Keratinocyte (primary cell): ENCODE measurements at regions not wholly inside any gene's neighbourhood (a gene's known extent, or its start where the extent isn't known, plus 50 kb on each side); places are given as distances from the start of the nearest gene placed in this dataset.

ENCODE experiments used
- DNase-seq: peaks from one replicate; pipeline ENCODE4 v3.0.0-alpha.2; 2011; ENCODE audit warnings: low read depth, missing footprints, low spot score
- FAIRE-seq: peaks from 2 replicates; lab custom pipeline; 2011; peaks lifted over from hg19 to GRCh38; lab: Jason Lieb, UNC
- H2AFZ ChIP-seq: 2 replicates; pipeline ENCODE4 v1.6.0; 2012; ENCODE audit warnings: low read length, control low read depth, inconsistent platforms; ENCODE audit not compliant: control insufficient read depth
- H3K27ac ChIP-seq: 2 replicates; pipeline ENCODE4 v1.5.1; 2011; ENCODE audit warnings: low read length; ENCODE audit not compliant: control insufficient read depth, insufficient read depth
- H3K27me3 ChIP-seq: 3 replicates; pipeline ENCODE4 v1.6.0; 2011; ENCODE audit warnings: low read length; ENCODE audit not compliant: control insufficient read depth, insufficient read depth; ENCODE audit errors: extremely low read depth
- H3K36me3 ChIP-seq, 2 experiments: 2 replicates in 1 of 2; 3 replicates in 1 of 2; pipeline ENCODE4 v1.5.1; 2011; ENCODE audit warnings: low read length in 2 of 2, mild to moderate bottlenecking in 1 of 2; ENCODE audit not compliant: control insufficient read depth in 2 of 2, insufficient read depth in 2 of 2; ENCODE audit errors: extremely low read depth in 1 of 2
- H3K4me1 ChIP-seq: 3 replicates; pipeline ENCODE4 v1.5.1; 2011; ENCODE audit warnings: low read length; ENCODE audit not compliant: control insufficient read depth, insufficient read depth; ENCODE audit errors: extremely low read depth
- H3K4me2 ChIP-seq: 3 replicates; pipeline ENCODE4 v1.6.0; 2011; ENCODE audit warnings: low read depth, low read length; ENCODE audit not compliant: control insufficient read depth, insufficient read depth; ENCODE audit errors: extremely low read depth
- H3K4me3 ChIP-seq, 3 experiments: fragments of 200-600 bp in 1 of 3; sonication (generic) in 1 of 3; 2 replicates in 2 of 3; 3 replicates in 1 of 3; pipeline ENCODE4 v1.5.1; 2011 to 2016; ENCODE audit warnings: low read length in 3 of 3, mild to moderate bottlenecking in 3 of 3, control low read depth in 2 of 3, inconsistent platforms in 1 of 3, low read depth in 1 of 3, mixed read lengths in 1 of 3, mixed run types in 1 of 3, moderate library complexity in 1 of 3; ENCODE audit not compliant: control insufficient read depth in 2 of 3, insufficient read depth in 2 of 3; ENCODE audit errors: extremely low read depth in 1 of 3
- H3K79me2 ChIP-seq: 2 replicates; pipeline ENCODE4 v1.6.0; 2012; ENCODE audit warnings: low read length; ENCODE audit not compliant: control insufficient read depth, insufficient read depth
- H3K9ac ChIP-seq: 3 replicates; pipeline ENCODE4 v1.6.0; 2011; ENCODE audit warnings: low read length; ENCODE audit not compliant: control insufficient read depth, insufficient read depth; ENCODE audit errors: extremely low read depth
- H3K9me1 ChIP-seq: 3 replicates; pipeline ENCODE4 v1.6.0; 2011; ENCODE audit warnings: low read length; ENCODE audit not compliant: control insufficient read depth, insufficient read depth; ENCODE audit errors: extremely low read depth
- H3K9me3 ChIP-seq: 2 replicates; pipeline ENCODE4 v1.5.1; 2012; ENCODE audit warnings: low read depth, low read length; ENCODE audit not compliant: control insufficient read depth
- H4K20me1 ChIP-seq: 3 replicates; pipeline ENCODE4 v1.6.0; 2011; ENCODE audit warnings: low read length; ENCODE audit not compliant: control insufficient read depth, insufficient read depth; ENCODE audit errors: extremely low read depth
- EZH2 ChIP-seq: IDR thresholded peaks from one replicate; pipeline ENCODE4 v1.6.1; 2012; ENCODE audit warnings: inconsistent platforms, mild to moderate bottlenecking, low read length, moderate library complexity
- dilution Hi-C: fragments of 300-500 bp; cut with MboI; formaldehyde crosslinking; loops from one replicate; pipeline ENCODE4 v1.7.0; 2020; ENCODE audit warnings: low sequenced_read_pairs; ENCODE audit not compliant: extremely low pct_ligation_motif_present
- TF ChIP-seq, protein P1 (sequence below), 3 experiments: IDR thresholded peaks in 1 of 3; conservative IDR thresholded peaks in 1 of 3; optimal IDR thresholded peaks in 1 of 3; 2 replicates in 2 of 3; 3 replicates in 1 of 3; pipeline versions ENCODE3 to v1.5.1; 2011; ENCODE audit warnings: low read length in 3 of 3, mild to moderate bottlenecking in 3 of 3, moderate library complexity in 2 of 3, control low read depth in 1 of 3, inconsistent platforms in 1 of 3; ENCODE audit not compliant: insufficient read depth in 2 of 3; ENCODE audit errors: extremely low read depth in 1 of 3

DNA sequence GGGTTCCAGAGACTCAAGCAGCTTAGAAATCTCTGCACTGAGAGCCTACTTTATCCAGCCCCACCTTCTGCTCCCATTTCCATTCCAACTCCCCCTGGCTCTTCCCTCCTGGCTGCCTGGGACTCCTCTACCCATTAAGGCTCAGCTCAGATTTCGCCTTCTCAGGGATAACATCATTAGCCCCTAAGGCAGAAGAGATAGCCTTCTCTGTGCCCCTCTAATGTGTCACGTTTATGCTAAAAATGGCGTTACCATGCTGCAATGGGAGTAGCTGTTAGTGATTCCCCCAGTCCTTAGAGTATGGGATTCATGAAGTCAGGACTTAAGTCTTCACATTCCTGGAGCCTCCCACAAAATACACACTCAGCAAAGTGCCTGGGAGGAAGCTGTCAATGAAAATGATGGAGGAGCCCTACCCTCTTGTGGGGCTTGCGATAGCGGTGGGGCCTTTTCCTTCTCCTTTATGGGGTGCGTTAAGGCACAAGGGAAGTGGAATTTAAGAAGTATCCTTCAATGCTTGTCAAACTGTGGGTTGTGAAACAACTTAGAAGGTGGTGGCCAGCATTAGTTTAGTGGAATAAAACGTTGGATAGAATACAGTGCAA lies 144.7 kb upstream of the COPS8 start:
- no peak for TF ChIP-seq EZH2
- TF ChIP-seq, protein P1, sequence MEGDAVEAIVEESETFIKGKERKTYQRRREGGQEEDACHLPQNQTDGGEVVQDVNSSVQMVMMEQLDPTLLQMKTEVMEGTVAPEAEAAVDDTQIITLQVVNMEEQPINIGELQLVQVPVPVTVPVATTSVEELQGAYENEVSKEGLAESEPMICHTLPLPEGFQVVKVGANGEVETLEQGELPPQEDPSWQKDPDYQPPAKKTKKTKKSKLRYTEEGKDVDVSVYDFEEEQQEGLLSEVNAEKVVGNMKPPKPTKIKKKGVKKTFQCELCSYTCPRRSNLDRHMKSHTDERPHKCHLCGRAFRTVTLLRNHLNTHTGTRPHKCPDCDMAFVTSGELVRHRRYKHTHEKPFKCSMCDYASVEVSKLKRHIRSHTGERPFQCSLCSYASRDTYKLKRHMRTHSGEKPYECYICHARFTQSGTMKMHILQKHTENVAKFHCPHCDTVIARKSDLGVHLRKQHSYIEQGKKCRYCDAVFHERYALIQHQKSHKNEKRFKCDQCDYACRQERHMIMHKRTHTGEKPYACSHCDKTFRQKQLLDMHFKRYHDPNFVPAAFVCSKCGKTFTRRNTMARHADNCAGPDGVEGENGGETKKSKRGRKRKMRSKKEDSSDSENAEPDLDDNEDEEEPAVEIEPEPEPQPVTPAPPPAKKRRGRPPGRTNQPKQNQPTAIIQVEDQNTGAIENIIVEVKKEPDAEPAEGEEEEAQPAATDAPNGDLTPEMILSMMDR (optimal IDR thresholded peaks at IDR 0.05 in 1 of 3, IDR thresholded peaks at IDR 0.05 in 1 of 3, conservative IDR thresholded peaks at IDR 0.05 in 1 of 3; ENCODE audit: extremely low read depth in 1 of 3, insufficient read depth in 2 of 3, low read length in 3 of 3), result no peak
- H3K4me3 ChIP-seq, result no peak overlapping the region
- H3K27ac ChIP-seq, result no peak overlapping the region
- H3K9ac ChIP-seq, result no peak overlapping the region
- no peaks in the 10 kb centered on the region for H3K36me3 ChIP-seq
- no peaks in the 10 kb centered on the region for H3K79me2 ChIP-seq
- H3K9me1 ChIP-seq, result no peaks in the 10 kb centered on the region
- H2AFZ ChIP-seq, result no peak overlapping the region
- no peaks in the 10 kb centered on the region for H4K20me1 ChIP-seq
- dilution Hi-C loops, result no loop called here
- H3K9me3 ChIP-seq, result no peaks in the 10 kb centered on the region
- no peaks in the 10 kb centered on the region for H3K4me1 ChIP-seq
- no peak overlapping the region for H3K4me2 ChIP-seq
- DNase-seq, result no peak
- FAIRE-seq, result no peak
- H3K27me3 ChIP-seq, result no peaks in the 10 kb centered on the region

- Histone ChIP-seq H3K27ac (no peak overlapping the region), H3K36me3 (no peaks in the 10 kb centered on the region), H2AFZ (no peak overlapping the region), H3K9me3 (no peaks in the 10 kb centered on the region), H3K9me1 (no peaks in the 10 kb centered on the region), H3K27me3 (no peaks in the 10 kb centered on the region), H3K4me2 (no peak overlapping the region), H4K20me1 (no peaks in the 10 kb centered on the region), H3K4me1 (no peaks in the 10 kb centered on the region), H3K79me2 (no peaks in the 10 kb centered on the region), H3K9ac (no peak overlapping the region), H3K4me3 (no peak overlapping the region)
- no peak for DNase-seq
- TF ChIP-seq, protein P1 (optimal IDR thresholded peaks at IDR 0.05 in 1 of 3, IDR thresholded peaks at IDR 0.05 in 1 of 3, conservative IDR thresholded peaks at IDR 0.05 in 1 of 3; ENCODE audit: extremely low read depth in 1 of 3, insufficient read depth in 2 of 3, low read length in 3 of 3), result no peak
- TF ChIP-seq EZH2, result no peak
- dilution Hi-C loops, result no loop called here
- no peak for FAIRE-seq
These were observed 144.1 kb upstream of the COPS8 start for GRCh38 chr2:236941551-236941950.
